ENCODE measurements at regions not wholly inside any gene's neighbourhood (a gene's known extent, or its start where the extent isn't known, plus 50 kb on each side); places are given as distances from the start of the nearest gene placed in this dataset.
A peak's percentile ranks its signal among the peaks of the same experiment; 100 is the strongest.

DNA sequence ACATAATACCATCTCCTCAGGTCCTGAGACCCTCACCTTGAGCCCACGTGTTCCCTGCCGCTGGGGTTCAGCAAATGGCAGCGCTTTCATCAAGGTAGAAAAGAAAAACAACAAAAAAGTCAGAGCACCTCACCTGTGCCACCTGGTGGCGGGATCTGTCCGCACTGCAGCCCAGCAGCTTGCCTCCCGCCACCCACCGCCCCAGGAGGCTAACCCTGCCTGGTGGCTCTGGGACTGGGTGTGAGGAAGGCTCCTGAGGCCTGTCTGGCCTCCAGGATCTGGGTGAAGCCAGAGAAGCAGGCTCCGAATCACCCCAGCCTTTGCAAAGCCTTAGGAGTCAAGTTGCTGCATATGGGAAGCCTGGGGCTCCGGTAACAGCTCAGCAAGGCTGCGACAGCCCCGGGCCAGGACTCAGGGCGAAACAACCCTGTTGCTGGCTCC, 270.8 kb downstream of the BMP7 start:
- no peak for DNase-seq

DNA sequence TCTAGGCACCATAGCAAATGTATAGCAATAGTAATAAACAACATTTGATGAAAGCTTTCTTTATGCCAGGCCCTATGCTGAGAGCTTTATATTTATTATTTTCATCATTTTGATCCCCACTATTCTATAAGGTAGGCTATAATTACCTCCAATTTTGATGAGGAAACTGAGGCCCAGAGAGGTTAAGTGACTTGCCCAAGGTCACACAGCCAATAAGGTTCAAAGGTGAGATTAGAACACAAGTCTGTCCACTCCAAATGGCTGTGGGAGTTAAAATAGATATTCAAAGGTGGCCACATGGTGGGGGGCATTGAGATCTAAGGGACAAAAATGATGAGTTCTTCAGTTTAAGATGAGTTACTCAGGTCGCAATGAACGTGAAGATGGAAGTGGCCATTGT, 269.9 kb downstream of the BMP7 start:
- DNase-seq, result no peak

DNA sequence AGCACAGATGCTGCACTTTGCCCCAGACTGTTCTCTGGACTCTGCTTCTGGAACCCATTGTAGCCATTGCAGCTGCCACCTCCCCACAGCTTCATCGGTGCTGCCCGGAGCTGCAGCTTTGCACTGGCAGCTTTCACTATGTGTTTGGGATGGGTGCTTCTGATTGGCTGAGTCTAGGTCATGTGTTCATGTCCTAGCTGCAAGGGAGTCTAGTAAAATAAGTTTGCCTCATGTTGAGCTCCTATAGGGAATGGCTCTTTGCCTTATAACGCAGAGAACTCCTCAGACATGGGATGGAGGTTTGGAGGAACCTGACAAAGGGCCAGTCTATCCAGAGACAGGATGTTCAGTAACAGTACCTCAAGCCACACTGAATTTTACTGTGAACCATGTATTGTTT, 268.0 kb downstream of the BMP7 start:
- no peak for DNase-seq

DNA sequence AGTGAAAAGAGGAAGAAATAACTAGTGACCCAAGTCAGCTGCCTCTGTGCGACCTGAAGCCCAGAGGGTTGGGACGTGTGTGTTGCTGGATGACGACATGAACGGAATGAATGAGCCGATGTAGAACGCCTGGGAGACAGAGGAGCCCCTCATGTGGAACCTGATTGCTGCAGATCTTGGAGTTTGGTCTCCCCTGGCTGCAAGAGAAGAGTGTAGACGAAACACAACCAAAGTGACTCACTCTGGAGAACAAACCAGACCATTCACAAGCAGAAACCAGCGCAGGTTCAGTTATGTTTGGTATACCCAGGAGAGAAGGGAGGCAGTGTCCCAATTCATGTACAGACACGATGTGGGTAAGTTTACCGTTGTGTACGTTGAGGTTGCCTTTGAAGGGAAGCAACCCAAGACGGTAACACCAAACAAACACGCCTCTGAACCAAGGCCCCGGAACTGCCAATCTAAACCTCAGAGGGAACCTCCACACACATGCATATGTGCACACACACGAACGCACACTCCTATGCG, 265.9 kb downstream of the BMP7 start:
- DNase-seq, result no peak

DNA sequence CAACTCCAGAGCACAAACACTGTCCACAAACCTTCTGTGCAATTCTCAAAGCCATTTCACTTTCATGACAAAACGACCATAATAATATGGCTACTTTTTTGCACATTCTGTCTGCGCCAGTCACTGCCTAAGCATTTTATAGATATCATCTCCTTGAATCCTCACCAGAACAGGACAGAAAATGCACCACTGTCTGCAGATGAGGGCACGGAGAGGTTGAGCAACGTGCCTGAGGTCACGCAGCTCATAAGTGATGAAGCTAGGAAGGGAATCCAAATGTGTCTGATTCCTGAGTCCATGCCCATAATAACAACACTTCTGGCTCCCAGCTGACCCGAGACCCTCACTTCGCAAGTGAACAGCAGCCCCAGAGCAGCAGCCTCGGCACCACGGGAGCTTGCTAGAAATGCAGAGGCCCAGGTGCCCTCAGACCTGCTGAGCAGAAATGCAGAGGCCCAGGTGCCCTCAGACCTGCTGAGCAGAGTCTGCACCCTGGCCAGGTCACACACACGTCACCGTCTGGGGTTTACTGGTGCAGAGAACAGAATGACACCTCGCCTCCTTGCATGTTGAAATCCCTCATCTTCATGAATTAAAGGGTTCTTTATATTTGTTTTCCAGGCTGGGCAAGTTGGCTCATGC, 265.2 kb downstream of the BMP7 start:
- DNase-seq, result no peak

DNA sequence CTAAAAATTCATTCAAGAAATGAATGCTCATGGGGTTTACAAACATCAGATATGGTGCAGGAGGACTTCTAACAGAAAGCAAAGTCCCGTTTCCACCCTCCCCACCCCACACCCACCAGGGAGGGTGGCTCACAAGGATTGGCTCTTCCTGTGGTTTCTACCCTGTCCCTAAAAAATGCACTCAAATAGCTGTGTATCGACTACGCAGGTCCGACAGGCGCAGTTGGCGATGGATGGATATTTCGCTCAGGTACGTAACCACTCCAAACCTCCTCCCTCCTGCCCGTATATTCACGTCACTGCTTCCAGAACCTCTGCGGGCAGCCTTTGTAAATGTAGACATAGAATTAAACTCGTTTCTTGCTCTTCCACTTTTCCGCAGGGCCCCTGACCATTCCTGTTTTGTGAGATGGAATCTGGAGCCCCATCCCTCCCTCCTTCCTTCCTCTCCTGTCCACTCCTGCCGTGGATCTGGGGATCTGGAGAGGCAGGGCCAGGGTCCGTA, 264.3 kb downstream of the BMP7 start:
- DNase-seq, result no peak

DNA sequence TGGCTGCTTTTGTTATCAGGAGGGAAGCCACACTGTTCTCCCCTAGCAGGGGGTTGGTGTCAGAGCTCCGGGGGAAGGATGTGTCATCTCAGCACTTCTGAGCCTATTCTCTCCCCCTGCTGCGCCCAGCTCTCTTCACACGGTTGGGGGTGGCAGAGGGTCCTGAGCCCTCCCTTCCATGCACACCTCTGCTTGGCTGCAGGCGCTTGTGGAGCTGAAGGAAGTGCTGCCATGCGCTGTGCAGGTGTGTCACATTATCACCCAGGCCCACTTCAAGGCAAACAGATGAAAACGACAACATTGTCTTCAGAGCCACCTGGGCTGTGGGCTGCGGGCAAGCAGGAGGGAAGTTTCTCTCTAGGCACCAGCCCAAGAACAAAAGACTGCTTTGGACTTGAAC, 263.4 kb downstream of the BMP7 start:
- DNase-seq, result no peak

DNA sequence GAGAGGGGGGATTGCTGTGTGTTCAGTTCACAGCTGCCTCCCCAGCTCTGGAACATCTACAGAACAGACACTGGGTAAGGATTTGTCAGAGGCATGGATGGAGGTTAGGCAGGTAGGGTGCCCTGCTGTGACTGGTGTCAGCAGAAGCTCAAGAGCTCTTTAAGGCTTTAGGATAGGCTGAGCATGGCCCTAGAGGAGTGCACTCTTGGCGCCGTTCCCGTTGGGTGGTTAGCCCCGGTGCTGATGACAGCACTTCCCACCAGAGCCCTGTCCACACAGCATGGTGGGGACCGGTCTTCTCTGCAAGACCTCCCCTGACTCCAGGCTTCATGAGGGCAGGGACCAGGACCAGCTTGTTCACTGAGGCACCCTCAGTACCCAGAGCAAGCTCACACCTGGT, 262.0 kb downstream of the BMP7 start:
- no peak for DNase-seq

DNA sequence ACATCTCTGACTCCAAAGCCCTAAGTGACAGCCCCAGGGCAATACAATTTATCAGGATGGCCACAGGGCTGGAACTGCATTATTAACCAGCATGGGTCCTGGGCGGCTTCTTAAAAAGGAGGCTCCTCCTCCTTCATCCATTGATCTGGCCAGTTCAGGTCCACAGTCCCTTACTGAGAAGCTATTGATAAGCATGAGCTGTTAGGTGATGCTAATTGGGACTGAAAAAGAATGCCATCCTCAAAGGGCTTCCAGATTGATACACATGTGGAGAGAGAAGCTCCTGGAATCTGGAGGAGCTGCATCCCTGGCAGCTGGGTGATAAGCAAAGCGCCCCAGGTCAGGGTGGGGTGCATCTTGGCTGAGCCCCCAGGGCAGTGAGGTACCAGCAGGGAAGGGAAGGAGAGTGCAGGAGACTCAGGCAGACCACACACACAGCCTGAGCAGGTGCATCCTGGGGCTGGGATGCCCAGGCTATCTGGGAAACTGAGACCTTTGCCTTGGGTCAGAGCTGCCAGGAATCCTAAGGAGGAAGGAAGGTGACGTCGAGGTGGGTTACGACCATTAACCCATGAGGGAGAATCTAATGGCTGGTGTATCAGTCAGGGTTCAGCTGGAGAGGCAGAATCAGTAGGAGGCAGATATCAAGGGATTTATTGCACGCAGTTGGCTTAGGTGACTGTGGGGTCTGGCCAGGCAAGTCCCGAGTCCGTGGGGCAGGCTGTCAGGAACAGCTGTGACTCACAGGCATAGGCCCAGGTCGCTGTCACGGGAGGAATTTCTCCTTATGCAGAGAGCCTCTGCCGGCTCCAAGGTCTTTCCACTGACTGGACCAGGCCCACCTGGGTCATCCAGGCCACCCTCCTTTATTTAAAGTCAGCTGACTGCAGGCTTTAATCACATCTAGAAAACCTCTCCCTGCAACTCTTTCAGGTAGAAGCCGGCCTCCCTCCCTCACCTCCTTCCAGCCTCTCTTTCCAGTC, 261.2 kb downstream of the BMP7 start:
- DNase-seq, result no peak

DNA sequence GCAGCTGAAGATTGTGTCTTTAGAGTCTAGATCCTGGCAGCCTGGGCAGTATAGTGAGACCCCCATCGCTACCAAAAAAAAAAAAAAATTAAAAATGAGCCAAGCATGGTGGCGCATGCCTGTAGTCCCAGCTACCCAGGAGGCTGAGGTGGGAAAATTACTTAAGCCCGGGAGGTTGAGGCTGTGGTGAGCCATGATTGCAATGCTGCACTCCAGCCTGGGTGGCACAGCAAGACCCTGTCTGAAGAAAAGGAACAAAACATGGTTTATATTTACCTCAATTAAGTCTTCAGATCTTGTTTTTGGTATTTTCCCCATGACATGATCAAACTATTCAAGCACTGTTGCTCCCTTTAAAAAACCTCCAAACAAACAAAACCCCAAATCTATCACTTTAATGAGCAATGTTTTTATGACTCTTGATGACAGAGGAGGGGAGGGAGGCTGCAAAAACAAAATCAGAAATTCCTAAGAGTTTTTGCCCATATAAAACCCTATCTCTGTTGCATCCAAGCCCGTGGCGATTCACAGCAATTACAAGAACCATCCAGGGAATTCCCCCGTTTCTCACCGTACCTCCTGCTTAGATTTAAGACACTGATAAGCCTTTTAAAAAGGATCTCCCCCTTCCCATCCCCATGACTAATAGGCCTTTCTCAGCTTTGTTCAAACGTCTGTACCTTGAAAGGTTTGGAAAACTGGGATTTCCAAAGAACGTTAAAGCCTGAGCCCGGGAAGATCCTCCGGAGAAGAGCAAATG, 259.9 kb downstream of the BMP7 start:
- no peak for DNase-seq

DNA sequence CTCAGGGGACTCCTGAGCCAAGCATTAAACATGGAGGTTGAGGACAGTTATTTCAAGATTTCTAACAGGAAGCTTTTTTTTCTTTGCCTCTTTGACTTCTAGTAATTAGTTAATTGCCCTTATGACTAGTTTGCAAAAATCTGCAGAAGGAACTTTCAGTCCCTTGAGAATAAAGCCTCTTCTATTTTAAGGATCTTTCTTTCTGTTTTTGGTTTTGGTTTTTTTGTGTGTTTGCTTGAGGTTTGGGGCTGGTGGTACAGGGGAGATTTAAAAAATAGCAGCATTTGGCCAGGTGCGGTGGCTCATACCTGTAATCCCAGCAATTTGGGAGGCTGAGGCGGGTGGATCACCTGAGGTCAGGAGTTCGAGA, 259.3 kb downstream of the BMP7 start:
- no peak for DNase-seq

DNA sequence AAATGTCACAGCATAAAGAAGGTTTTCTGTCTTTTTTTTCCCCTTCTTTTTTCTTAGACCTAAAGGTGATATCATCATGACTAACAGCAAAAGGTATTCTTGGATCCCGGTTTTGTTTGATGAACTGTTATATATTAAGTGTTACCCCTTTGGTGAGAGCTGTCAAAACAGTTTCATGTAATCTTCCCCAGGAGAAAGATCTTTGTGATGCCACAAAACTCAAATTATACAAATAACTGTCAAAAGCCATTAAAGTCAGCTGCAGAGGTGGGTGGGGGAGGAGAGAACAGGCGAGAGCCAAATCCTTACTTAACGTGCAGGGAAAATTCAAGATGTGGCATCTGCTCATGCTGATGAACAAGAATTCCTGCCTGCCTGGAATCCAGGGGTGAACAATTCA, 258.2 kb downstream of the BMP7 start:
- DNase-seq, result peak in 1 of 51 donors; percentile 32

DNA sequence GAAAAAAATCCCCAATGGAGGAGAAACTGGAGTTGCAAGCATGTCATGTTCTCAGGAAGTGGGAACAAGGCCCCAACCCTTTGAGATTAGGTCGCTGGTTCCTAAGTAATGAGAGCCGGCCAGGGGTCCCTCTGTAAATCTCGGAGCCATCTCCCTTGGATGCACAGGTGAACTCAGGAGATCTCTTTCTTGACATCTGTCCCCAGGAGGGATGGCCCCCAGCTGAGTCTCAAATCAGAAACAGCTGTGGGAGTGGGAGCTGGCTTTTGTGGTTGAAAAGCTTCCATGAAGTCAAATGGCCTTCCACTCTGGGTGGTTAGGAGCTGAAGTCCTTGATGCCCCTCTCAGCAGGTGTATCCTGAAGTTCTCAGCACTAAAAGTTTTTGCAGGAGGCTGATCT, 257.1 kb downstream of the BMP7 start:
- no peak for DNase-seq

DNA sequence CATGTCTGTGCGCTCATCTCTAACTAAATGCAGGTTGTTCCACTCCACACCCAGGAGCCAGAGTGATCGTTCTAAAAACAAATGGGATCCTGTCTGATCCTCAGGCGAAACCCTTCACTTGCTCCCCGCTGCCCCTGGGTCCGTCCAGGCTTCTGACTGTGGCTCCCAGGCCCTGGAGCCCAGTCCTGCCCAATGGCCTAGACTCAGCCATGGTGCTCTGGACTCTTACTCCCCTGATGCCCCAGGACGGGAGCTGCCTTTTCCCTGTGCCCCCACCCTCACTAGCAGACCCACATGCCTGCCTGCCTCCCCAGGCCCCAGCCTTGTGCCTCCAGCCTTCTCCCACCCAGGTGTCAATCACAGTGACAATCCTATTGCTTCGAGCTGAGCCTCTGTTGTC, 256.7 kb downstream of the BMP7 start:
- DNase-seq, result no peak

DNA sequence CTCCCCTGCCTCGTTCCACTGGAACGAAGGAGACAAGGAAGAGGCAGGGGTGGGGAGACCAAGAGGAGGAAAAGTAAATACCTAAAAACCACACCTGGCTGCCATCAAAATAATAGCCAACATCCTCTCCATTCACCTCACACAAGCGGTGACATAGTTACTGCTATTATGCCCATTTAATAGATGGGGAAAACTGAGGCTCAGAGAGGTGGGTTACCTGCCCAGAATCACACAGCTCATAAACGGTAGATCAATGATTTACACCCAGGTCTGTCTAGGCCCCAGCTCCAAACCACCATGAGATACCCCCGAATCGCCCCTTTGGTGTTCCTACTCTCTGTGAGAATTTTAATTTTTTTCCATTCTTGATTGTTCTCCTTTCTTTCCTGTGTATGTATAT, 253.8 kb downstream of the BMP7 start:
- DNase-seq, result no peak

DNA sequence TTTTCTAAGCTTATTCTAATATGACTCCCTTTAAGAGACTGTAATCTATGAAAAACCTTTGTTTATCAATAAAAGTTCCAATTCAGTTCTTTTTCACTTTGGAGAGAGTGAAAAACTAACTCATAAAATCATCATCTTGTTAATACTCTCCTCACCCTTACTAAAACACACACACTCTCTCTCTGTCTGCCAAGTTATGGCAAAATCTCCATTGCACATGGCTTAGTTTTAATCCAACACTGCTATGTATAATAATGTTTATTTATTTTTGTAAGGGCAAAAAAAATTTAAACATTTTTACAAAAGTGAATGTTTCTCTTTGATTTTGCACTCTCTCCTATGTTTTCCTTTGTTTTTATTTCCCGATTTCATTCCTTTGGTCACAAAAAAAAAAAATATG, 253.2 kb downstream of the BMP7 start:
- no peak for DNase-seq

DNA sequence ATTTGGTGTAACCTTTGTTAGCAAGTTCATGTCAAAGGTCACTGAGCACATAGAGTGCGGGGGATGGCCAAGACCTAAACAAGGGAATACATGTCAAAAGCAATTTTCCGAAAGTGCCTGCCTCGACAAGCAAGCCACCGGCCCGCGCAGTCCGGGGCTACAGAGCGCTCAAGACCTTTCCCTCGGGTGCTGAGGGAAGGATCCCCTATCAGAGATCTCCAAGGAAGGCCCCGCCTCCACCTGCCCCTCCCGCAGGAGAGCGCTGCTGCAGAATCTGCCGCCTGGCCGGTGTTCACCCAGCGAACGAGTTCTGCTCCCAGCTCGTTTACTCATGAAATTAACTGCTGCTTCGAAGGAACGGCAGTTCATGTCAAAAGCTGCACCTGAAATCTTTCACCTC, 252.7 kb downstream of the BMP7 start:
- no peak for DNase-seq

DNA sequence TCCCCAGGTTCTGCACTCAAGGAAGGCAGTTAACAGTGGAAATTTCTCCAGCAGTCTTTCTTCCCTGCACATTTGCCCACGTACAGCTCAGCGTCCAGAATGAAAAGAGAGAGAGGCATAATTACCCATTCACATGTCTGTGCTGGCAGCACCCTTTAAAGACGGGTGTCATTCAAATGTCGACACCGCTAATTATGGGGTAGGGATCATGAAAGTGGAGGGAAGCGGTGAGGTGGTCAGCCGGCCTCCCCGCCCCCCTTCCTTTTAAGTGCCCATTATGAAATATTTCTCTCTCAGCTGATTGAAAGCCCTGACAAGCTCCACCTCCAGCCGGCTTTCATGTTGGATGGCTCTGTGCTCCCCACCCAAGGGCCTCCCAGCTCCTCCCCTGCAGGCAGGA, 246.1 kb downstream of the BMP7 start:
- DNase-seq, result no peak

DNA sequence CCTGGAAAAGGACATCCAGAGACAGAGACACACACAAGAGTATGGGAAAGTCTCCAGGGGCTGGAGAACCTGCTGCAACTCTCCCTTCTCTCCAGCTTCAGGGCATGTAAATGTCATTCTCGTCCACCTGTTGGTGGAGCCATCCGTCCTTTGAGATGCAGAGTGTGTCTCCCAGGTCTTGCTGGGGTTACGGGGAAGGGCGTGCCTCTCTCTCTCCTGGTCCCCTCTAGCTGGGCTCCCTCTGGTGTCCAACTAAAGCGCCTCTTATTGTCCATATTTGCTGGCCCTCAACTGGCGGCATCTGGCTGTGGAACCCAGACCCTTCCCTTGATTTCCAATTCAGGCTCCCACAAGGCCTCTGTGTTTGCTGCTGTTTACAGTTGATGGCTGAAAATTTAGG, 244.1 kb downstream of the BMP7 start:
- DNase-seq, result no peak

DNA sequence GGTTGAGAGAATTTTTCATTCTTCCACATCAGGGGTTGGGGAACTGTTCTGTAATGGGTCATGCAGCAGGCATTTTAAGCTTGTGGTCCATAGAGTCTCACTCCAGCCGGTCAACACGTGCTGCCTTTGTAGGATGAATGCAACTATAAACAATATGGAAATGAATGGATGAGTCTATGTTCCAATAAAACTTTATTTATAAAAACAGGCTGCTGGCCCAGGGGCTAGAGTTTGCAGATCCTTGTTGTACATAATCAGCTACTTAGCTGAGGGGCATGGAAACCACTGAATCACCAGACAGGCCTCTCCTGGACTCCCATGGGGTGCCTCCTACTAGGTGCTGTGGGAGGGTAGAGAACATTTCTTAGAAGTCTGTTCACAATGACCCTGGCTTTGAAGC, 243.4 kb downstream of the BMP7 start:
- DNase-seq, result no peak

DNA sequence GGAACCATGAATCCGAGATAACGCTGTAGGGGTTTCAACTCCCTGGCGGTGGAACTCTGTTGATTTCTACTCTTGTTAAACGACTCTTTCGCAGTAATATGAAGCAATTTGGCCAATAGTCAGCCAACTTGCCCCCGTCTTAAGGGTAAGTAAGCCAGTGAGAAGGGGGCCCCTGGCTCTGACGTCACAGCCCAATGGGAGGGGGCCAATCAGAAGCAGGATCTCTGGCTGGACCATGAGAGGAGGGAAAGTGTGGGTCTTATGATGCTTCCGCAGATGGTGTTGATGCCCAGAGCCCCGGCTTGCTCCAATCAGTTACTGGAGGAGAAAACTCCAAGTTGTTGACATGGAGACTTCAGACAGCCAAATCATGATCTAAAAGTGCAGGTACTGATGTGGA, 242.4 kb downstream of the BMP7 start:
- no peak for DNase-seq

DNA sequence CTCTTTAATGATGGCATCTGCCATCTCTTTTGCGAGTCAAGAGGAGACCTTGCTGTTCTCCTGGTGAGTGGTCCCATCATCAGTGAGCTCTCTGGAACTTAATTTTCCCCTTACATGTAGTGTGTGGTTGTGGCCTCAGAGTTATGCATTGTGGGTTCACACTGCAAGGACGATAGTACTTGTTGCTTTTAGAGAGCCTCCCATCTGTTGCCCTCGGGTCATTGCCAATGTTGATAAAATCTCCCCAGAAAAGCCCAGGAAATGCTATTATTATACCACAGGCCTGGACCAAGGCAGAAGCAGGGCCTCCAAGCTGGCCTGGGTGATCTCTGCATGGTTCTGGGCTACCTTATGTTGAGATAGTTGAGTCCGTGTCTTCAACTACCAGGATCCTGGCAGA, 241.6 kb downstream of the BMP7 start:
- no peak for DNase-seq
